Activated naive CD4-positive, alpha-beta T cell treated with Interleukin-2 at 50 U/mL for 16 hours (primary cell): ENCODE measurements at regions not wholly inside any gene's neighbourhood (a gene's known extent, or its start where the extent isn't known, plus 50 kb on each side); places are given as distances from the start of the nearest gene placed in this dataset.

Source experiments
- DNase-seq: peaks from one replicate; pipeline ENCODE4 v3.0.0-alpha.2; 2020

GRCh38 chr22:47783433-47784366 lies 1021.2 kb downstream of the TBC1D22A start:
- no peak for DNase-seq

GRCh38 chr22:47782328-47783075 lies 1020.1 kb downstream of the TBC1D22A start:
- DNase-seq, result no peak

GRCh38 chr22:47781427-47782111 lies 1019.1 kb downstream of the TBC1D22A start:
- DNase-seq, result no peak

DNA sequence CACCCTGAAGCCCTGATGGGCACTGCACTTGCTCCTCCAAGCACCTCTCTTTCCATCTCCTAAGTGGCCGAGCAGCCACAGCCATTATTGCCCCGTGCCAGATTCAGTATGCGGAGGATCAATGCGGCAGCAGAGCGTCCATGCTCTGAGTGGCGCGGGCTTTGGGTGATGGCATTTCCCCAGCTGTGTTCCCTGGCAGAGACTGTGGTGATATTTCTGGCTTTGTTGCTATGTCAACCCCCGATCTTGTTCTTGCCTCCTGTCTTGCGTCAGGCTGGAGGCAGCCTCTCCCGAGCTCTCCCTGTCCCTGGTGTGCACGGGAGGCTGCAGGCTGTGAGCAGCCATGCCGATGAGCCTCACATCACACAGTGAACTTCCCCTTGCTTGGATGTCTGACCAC lies 1018.6 kb downstream of the TBC1D22A start:
- DNase-seq, result no peak

GRCh38 chr22:47780281-47780875 lies 1017.9 kb downstream of the TBC1D22A start:
- DNase-seq, result no peak

- no peak for DNase-seq
These were observed 1017.0 kb downstream of the TBC1D22A start for GRCh38 chr22:47779474-47779873.

- no peak for DNase-seq
These were observed 1015.8 kb downstream of the TBC1D22A start for GRCh38 chr22:47778160-47778658.

GRCh38 chr22:47777426-47777825 lies 1015.0 kb downstream of the TBC1D22A start:
- no peak for DNase-seq

DNA sequence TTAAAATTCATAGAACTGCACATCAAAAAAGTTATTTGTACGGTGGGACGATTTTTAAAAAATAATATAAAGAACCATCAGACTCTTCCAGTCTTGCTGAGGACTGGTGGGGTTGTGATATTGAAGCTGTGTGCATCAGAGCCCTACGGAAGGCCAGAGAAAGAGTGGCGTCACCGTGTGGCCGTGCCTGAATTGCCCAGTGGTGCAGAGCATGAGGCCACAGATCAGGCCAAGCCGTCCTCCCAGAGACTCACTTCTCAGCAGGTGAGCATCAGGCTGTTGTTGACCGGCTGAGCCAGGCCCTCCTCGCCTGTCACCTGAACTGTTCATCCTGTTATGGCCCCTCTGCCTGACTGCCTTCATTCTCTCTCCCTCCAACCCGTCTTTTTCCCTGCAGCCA lies 1013.9 kb downstream of the TBC1D22A start:
- DNase-seq, result no peak

GRCh38 chr22:47775686-47776085 lies 1013.2 kb downstream of the TBC1D22A start:
- DNase-seq, result no peak

- DNase-seq, result no peak
These were observed 1012.7 kb downstream of the TBC1D22A start for GRCh38 chr22:47775191-47775590.

DNA sequence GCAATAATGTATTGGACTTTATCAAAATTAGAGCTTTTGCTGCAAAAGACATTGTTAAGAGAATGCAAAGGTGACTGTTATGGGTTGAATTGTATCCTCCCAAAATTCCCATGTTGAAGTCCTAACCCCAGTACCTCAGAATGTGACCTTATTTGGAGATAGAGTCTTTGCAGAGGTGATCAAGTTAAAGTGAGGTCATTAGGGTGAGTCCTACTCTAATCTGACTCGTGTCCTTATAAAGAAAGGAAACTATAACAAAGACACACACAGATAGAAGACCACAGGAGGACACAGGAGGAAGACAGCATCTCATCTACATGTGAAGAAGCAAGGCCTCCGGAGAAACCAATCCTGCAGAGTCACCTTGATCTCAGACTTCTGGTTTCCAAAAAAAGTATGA lies 1011.2 kb downstream of the TBC1D22A start:
- DNase-seq, result no peak

DNA sequence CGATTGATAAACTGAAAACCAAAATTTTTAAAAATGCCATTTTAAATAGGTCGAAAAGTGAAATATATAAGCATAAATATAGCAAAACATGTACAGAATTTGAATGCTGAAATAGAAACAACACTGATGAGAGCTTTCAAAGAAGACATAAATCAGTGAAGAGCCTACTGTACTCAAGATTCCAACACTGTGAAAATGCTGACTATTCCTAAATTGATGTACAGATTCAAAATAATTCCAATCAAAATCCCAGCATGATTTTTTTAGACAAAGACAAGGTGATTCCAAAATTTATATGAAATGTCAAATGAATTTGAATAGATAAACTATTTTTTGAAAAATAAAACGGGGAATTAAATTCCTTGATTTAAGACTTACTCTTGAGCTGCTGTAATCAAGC lies 1010.4 kb downstream of the TBC1D22A start:
- no peak for DNase-seq

- DNase-seq, result no peak
These were observed 1007.2 kb downstream of the TBC1D22A start for GRCh38 chr22:47769652-47770051.

GRCh38 chr22:47768027-47768426 lies 1005.6 kb downstream of the TBC1D22A start:
- no peak for DNase-seq

DNA sequence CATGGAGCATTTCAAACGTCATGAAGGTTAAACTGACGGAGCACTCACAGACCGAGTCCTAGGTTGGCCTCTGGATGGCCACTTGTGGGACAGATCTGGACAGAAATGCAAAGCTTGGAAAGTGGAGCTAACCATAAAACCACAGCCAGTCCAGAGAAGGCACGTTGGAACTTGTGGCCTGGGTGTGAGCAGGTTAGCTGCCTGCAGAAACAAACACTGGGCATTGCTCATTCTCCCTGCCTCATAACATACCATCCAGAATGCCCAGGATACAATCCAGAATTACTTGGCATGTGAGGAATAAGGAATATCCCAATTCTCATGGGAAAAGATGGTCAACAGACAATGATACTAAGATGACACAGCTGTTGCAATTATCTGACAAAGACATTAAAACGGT lies 1005.0 kb downstream of the TBC1D22A start:
- DNase-seq, result no peak

DNA sequence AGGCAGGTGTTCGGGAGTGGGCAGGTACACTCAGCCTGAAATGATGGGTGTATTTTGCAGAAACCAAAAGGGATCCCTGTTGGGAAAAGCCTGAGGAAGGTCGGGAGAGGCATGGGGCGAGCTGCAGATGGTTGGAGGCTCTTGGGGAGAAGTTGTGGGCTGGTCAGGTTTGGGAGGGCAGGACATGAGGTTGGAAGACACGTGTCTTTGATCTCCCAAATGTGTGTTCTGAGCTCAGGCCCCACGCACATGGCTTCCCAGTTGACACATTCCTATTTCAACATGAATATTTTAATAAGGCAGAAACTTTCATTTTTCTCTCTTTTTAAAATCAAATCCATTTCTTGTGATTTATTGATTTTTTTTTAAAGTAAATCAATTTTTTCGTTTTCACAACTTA lies 1003.3 kb downstream of the TBC1D22A start:
- no peak for DNase-seq

DNA sequence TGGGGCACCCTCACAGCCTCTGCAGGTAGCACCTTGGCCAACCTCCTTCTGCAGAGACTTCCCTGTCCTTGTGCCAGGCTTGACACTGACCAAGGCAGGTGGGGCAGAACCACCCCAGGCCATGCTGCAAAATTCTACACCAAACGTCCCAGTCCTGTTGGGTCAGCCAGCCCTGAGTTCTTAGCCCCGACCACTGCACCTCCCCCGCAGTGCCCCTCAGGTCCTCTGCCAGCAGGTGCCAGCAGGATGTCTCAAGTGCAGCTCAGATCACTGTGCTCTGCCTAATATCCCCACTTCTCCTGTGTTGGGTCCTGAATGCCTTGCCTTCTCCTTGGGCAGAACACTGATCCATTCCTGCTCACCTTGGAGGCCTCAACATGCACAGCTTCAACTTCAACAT lies 999.7 kb downstream of the TBC1D22A start:
- DNase-seq, result no peak

GRCh38 chr22:47759909-47760308 lies 997.5 kb downstream of the TBC1D22A start:
- no peak for DNase-seq

- DNase-seq, result no peak
These were observed 995.3 kb downstream of the TBC1D22A start for GRCh38 chr22:47757741-47758140.

DNA sequence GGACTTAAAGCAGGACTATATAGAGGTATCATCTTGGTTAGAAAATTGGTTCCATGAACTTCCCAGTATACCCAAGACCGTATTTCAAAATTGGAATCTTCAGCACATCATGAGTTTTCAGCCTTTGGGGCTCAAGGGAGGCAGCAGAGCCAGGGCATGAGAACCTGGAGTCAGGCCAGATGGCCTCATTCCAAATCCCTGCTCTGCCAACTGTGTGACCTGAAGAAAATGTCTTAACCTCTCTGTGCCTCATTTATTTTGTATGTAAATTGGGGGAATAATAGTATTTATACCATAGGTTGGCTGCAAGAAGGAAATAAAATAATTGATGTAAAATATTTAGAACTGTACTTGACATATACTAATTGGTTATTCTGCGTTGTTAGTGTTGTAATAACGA lies 987.6 kb downstream of the TBC1D22A start:
- DNase-seq, result no peak

GRCh38 chr22:47748957-47749356 lies 986.5 kb downstream of the TBC1D22A start:
- no peak for DNase-seq

- no peak for DNase-seq
These were observed 985.8 kb downstream of the TBC1D22A start for GRCh38 chr22:47748271-47748670.
